D721Med (cell line): ENCODE measurements at regions not wholly inside any gene's neighbourhood (a gene's known extent, or its start where the extent isn't known, plus 50 kb on each side); places are given as distances from the start of the nearest gene placed in this dataset.
"Not testable (repeated sequence)": the region's sequence is repeated elsewhere in the genome, so short reads cannot be mapped to it uniquely, and the experiment has no call there.

ENCODE experiments used
- DNase-seq: peaks from one replicate; pipeline ENCODE4 v3.0.0; 2011; ENCODE audit warnings: low spot score; ENCODE audit not compliant: insufficient read length
- FAIRE-seq: peaks from 2 replicates; lab custom pipeline; 2011; peaks lifted over from hg19 to GRCh38; lab: Jason Lieb, UNC
- TF ChIP-seq, protein P1 (sequence below): IDR thresholded peaks from 2 replicates; pipeline ENCODE4 v1.5.1; 2012; ENCODE audit warnings: mild to moderate bottlenecking, control low read depth; ENCODE audit not compliant: insufficient read depth; ENCODE audit errors: missing control alignments

DNA sequence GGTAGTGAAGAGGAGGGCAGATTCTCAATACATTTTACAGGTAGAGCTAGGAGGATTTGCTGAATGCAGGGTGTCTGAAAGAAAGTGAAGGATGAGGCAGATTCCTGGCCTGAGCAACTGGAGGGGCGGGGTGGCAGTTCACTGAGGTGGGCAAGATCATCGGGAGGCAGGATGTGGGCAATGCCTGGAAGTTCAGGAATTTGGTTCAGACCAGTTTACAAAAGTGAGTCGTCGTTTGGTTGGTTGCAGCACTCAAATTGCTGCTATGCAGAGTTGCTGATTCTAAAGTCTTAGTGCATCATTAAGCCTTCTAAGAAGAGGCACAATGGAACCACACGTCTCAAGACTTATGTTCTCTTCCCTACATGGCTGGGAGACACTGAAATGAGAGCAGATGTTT lies 134.0 kb downstream of the MFSD1 start:
- DNase-seq (no peak), FAIRE-seq (no peak)
- TF ChIP-seq, protein P1, sequence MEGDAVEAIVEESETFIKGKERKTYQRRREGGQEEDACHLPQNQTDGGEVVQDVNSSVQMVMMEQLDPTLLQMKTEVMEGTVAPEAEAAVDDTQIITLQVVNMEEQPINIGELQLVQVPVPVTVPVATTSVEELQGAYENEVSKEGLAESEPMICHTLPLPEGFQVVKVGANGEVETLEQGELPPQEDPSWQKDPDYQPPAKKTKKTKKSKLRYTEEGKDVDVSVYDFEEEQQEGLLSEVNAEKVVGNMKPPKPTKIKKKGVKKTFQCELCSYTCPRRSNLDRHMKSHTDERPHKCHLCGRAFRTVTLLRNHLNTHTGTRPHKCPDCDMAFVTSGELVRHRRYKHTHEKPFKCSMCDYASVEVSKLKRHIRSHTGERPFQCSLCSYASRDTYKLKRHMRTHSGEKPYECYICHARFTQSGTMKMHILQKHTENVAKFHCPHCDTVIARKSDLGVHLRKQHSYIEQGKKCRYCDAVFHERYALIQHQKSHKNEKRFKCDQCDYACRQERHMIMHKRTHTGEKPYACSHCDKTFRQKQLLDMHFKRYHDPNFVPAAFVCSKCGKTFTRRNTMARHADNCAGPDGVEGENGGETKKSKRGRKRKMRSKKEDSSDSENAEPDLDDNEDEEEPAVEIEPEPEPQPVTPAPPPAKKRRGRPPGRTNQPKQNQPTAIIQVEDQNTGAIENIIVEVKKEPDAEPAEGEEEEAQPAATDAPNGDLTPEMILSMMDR: no peak

DNA sequence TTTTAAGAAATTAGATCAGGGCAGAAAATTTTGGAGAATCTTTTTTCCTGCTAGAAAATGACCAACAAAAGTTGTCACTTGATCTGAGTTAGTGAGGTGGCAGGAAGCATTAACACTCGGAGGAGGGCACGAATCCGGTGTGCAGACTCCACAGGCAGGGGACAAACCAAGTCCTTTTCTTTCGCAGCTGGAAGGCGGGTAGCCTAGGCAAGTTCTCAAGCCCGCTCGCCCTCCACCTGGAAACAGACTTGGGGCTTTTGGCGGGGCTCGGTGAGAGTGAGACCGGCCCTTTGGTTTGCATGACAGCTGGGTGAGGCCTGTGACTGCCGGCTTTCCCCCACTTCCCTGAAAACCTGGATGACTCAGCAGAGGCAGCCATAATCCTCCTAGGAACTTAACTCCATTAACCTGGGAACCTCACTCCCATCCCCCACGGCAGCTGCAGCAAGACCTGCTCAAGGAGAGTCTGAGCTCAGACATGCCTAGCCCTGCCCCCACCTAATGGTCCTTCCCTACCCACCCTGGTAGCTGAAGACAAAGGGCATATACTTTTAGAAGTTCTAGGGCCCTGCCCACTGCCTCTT lies 134.8 kb downstream of the MFSD1 start:
- FAIRE-seq (no peak), DNase-seq (no peak)
- TF ChIP-seq, protein P1: no peak

DNA sequence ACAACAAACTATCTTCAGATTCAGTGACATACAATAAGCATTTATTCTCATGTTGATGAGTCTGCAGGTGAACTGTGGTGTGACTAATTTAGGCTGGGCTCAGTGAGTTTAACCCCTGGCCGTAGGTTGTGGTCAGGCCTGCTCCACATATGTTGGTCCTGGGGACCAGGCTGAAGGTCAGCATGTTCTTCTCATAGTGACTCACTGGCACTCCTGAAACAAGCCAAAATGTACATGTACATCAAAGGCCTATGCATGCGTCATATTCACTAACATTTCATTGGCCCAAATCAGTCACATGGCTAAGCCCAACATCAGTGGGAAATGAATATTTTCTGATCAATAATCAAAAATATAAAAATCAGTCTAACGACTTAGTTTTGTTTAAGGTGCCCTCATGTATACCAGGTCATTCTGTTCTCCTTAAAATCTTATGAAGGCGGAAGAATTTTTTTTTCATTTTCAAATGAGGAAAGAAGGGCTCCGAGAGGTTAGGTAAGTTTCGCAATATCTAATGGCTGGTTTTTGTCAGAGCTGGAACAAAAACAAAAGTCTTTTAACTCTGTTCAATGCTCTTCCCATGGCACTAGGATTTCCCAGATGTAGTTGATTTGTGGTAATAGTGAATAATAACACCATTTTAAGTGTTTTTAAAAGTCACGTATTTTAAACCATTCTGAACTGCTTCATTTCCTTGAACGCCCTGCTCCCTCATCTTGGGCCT lies 148.5 kb downstream of the MFSD1 start:
- TF ChIP-seq, protein P1: no peak
- FAIRE-seq: no peak
- DNase-seq: no peak

DNA sequence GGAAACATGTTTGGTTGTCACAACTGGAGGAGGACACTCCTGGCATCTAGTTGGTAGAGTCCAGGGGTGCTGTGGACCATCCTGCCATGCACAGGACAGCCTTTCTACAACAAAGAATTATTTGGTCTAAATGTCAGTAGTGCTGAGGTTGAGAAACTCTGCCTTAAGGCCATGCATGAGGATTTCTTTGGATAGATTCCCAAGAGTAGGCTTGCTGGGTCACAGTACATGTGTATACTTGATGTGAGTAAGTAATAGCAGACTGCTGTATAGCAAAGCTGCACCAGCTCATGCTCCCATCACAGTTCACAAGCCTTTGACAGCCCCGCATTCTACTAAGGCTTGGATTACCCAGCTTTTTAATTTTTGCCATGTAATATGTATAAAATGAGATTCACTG lies 151.3 kb downstream of the MFSD1 start:
- FAIRE-seq (no peak), DNase-seq (no peak)
- TF ChIP-seq, protein P1: no peak

DNA sequence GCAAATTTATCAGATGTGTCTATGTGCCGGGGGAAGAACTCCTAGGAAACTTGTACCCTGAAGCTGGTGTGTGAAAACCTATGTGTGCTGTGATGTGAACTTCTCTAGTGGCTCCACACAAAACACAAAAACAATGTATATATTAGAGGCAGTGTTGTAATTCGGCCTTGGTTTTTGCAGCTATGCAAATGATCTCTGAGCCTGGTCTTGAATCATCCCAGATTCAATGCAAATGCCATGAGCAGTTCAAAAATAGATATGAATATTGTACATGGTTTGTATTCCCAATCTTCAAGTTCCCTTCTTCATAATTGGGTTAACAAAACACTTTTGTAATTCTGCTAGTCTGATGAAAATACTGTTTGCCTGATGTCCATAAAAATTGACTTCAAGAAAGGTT lies 152.6 kb downstream of the MFSD1 start:
- DNase-seq: no peak
- TF ChIP-seq, protein P1: no peak
- FAIRE-seq: no peak

DNA sequence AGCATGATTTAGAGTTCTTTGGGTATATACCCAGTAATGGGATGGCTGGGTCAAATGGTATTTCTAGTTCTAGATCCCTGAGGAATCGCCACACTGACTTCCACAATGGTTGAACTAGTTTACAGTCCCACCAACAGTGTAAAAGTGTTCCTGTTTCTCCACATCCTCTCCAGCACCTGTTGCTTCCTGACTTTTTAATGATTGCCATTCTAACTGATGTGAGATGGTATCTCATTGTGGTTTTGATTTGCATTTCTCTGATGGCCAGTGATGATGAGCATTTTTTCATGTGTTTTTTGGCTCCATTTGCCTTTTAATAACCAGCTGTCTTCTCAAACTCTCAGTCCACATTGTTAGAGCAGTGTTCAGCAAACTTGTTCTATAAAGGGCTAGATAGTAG lies 155.9 kb downstream of the MFSD1 start:
- DNase-seq, FAIRE-seq: not testable (repeated sequence)

DNA sequence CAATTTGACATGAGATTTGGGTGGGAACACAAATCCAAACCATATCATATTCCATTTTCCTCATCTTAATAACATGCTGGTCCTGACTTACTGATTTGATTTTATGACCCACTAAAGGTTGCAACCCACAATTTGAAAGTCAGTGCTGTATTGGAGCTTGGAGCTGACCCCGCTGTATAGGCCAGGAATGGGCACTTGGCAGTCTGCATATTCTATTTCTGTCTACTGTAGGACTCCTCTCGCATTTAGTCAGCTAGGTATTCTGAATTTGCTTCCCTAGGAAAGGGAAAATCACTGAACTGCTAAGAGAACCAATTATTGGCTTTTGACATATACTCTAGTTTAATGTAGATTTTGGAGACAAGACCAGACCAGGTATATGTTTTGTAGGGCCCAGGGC lies 157.0 kb downstream of the MFSD1 start:
- DNase-seq (no peak), FAIRE-seq (no peak)
- TF ChIP-seq, protein P1: no peak
